ENCODE measurements at regions not wholly inside any gene's neighbourhood (a gene's known extent, or its start where the extent isn't known, plus 50 kb on each side); places are given as distances from the start of the nearest gene placed in this dataset.

GRCh38 chr11:116122697-116123472 lies 618.7 kb upstream of the CADM1 start:
- TF ChIP-seq, protein P1, sequence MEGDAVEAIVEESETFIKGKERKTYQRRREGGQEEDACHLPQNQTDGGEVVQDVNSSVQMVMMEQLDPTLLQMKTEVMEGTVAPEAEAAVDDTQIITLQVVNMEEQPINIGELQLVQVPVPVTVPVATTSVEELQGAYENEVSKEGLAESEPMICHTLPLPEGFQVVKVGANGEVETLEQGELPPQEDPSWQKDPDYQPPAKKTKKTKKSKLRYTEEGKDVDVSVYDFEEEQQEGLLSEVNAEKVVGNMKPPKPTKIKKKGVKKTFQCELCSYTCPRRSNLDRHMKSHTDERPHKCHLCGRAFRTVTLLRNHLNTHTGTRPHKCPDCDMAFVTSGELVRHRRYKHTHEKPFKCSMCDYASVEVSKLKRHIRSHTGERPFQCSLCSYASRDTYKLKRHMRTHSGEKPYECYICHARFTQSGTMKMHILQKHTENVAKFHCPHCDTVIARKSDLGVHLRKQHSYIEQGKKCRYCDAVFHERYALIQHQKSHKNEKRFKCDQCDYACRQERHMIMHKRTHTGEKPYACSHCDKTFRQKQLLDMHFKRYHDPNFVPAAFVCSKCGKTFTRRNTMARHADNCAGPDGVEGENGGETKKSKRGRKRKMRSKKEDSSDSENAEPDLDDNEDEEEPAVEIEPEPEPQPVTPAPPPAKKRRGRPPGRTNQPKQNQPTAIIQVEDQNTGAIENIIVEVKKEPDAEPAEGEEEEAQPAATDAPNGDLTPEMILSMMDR (IDR thresholded peaks at IDR 0.05; ENCODE audit: low read length): no peak
- TF ChIP-seq EZH2 (IDR thresholded peaks at IDR 0.05; ENCODE audit: borderline replicate concordance, low read length): no peak

Data from OCI-LY1 (cell line).